ENCODE measurements at regions not wholly inside any gene's neighbourhood (a gene's known extent, or its start where the extent isn't known, plus 50 kb on each side); places are given as distances from the start of the nearest gene placed in this dataset.

DNA sequence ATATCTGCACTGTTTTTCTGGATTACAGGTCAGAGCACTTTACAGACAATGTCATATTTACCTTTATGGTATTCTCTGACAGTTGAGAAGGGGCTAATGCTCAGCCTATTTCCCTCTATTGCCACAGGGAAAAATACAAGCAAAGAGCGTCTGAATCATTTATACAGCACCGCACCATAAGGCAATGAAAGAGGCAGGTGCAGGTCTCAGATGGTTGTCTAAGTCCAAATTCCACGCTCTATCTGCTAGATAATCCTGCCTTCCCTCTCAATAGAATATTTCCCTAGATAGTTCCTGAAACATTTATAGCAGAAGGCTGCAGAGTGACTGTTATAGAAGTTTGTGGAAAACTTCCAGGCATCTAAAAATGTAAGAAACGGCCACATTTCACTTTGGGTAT lies 446.1 kb upstream of the CDH6 start:
- DNase-seq: no peak
- Histone ChIP-seq H3K4me1 (ENCODE audit: control insufficient read depth in 1 of 2, insufficient read depth in 2 of 2, low read depth in 1 of 2, low read length in 1 of 2) (no peaks in the 10 kb centered on the region), H3K79me2 (ENCODE audit: insufficient read depth) (no peaks in the 10 kb centered on the region), H3K27ac (ENCODE audit: low read depth in 2 of 2, low read length in 1 of 2) (no peak overlapping the region), H3K9ac (no peak overlapping the region), H3K36me3 (replicated peaks in 1 of 2; ENCODE audit: control insufficient read depth in 1 of 2, insufficient read depth in 2 of 2, low read length in 1 of 2) (no peaks in the 10 kb centered on the region), H3K4me2 (no peak overlapping the region), H4K20me1 (ENCODE audit: insufficient read depth) (no peaks in the 10 kb centered on the region), H3K4me3 (ENCODE audit: low read depth in 2 of 2, low read length in 1 of 2) (no peak overlapping the region), H3K9me3 (no peaks in the 10 kb centered on the region), H2AFZ (ENCODE audit: low read depth) (no peak overlapping the region), H3F3A (replicated peaks; ENCODE audit: insufficient read depth) (no peaks in the 10 kb centered on the region), H3K27me3 (ENCODE audit: insufficient read depth) (no peaks in the 10 kb centered on the region), H3K9me2 (no peaks in the 10 kb centered on the region)
- ChIA-PET POLR2A (no interaction called here), CTCF (no interaction called here)
- TF ChIP-seq USF2 (IDR thresholded peaks at IDR 0.05; ENCODE audit: borderline replicate concordance, low read depth, low read length): no peak
- no peak for TF ChIP-seq YY1 (IDR thresholded peaks at IDR 0.05; ENCODE audit: low read depth)
- TF ChIP-seq USF1 (IDR thresholded peaks at IDR 0.05; ENCODE audit: borderline replicate concordance, low read depth): no peak
- no peak for TF ChIP-seq SIN3A (IDR thresholded peaks at IDR 0.05; ENCODE audit: borderline replicate concordance, low read depth, low read length)
- no peak for TF ChIP-seq MEF2A (IDR thresholded peaks at IDR 0.05; ENCODE audit: borderline replicate concordance, low read depth)
- TF ChIP-seq MXI1 (IDR thresholded peaks at IDR 0.05; ENCODE audit: low read depth, low read length): no peak
- TF ChIP-seq TAF1 (IDR thresholded peaks at IDR 0.05; ENCODE audit: borderline replicate concordance, low read depth, low read length): no peak
- no peak for TF ChIP-seq REST (IDR thresholded peaks at IDR 0.05; ENCODE audit: low read depth, low read length)
- no peak for TF ChIP-seq EP300 (IDR thresholded peaks at IDR 0.05; ENCODE audit: borderline replicate concordance in 1 of 2, low read depth in 1 of 2, low read length in 1 of 2)
- TF ChIP-seq RAD21 (IDR thresholded peaks at IDR 0.05; ENCODE audit: low read length): no peak
- TF ChIP-seq, protein P1, sequence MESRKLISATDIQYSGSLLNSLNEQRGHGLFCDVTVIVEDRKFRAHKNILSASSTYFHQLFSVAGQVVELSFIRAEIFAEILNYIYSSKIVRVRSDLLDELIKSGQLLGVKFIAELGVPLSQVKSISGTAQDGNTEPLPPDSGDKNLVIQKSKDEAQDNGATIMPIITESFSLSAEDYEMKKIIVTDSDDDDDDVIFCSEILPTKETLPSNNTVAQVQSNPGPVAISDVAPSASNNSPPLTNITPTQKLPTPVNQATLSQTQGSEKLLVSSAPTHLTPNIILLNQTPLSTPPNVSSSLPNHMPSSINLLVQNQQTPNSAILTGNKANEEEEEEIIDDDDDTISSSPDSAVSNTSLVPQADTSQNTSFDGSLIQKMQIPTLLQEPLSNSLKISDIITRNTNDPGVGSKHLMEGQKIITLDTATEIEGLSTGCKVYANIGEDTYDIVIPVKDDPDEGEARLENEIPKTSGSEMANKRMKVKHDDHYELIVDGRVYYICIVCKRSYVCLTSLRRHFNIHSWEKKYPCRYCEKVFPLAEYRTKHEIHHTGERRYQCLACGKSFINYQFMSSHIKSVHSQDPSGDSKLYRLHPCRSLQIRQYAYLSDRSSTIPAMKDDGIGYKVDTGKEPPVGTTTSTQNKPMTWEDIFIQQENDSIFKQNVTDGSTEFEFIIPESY (IDR thresholded peaks at IDR 0.05; ENCODE audit: borderline replicate concordance, low read depth): no peak
- TF ChIP-seq FOXJ3 (CRISPR knock-in tag; IDR thresholded peaks at IDR 0.05): no peak
- TF ChIP-seq NRF1 (IDR thresholded peaks at IDR 0.05; ENCODE audit: low read depth, low read length): no peak
- TF ChIP-seq PBX3 (IDR thresholded peaks at IDR 0.05): no peak
- 24% methylated on average over 4 of the region's 4 CpGs for WGBS (ENCODE audit: low lambda C conversion rate)

Measured in SK-N-SH (cell line).